Fibroblast of villous mesenchyme (primary cell): ENCODE measurements at regions not wholly inside any gene's neighbourhood (a gene's known extent, or its start where the extent isn't known, plus 50 kb on each side); places are given as distances from the start of the nearest gene placed in this dataset.
"Not testable (repeated sequence)": the region's sequence is repeated elsewhere in the genome, so short reads cannot be mapped to it uniquely, and the experiment has no call there.

Experiments used
- DNase-seq: peaks from one replicate; pipeline ENCODE4 v3.0.0-alpha.2; 2010; ENCODE audit warnings: low read depth
- H3K4me3 ChIP-seq: 2 replicates; pipeline ENCODE4 v1.5.1; 2011; ENCODE audit warnings: low read depth, mild to moderate bottlenecking, low read length
- TF ChIP-seq, protein P1 (sequence below): IDR thresholded peaks from 2 replicates; pipeline ENCODE4 v1.5.1; 2012; ENCODE audit warnings: low read depth, mild to moderate bottlenecking, low read length; ENCODE audit not compliant: insufficient read depth

GRCh38 chr13:50615234-50615633 is 228.3 kb downstream of the DLEU7 start:
- TF ChIP-seq, protein P1, sequence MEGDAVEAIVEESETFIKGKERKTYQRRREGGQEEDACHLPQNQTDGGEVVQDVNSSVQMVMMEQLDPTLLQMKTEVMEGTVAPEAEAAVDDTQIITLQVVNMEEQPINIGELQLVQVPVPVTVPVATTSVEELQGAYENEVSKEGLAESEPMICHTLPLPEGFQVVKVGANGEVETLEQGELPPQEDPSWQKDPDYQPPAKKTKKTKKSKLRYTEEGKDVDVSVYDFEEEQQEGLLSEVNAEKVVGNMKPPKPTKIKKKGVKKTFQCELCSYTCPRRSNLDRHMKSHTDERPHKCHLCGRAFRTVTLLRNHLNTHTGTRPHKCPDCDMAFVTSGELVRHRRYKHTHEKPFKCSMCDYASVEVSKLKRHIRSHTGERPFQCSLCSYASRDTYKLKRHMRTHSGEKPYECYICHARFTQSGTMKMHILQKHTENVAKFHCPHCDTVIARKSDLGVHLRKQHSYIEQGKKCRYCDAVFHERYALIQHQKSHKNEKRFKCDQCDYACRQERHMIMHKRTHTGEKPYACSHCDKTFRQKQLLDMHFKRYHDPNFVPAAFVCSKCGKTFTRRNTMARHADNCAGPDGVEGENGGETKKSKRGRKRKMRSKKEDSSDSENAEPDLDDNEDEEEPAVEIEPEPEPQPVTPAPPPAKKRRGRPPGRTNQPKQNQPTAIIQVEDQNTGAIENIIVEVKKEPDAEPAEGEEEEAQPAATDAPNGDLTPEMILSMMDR = no peak
- no peak for DNase-seq
- no peak overlapping the region for H3K4me3 ChIP-seq

DNA sequence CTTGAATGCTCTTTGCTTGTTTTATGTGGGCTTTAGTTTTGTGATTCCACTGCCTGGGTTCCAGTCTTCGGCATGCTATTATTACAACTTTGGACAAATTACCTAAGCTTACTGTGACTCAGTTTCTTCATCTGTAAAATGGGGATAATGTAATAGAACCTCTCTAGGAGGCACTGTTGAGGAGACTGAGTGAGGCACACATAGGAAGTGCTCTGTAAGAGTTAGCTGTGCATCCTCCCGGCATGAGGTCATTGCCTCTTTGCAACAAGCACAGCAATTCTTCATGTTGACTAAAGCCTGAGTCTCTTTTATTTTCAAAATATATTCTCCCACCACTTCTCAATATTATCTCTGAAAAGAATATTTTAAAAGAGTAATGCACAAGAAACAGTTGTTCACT is 227.4 kb downstream of the DLEU7 start:
- peak; percentile 25 for DNase-seq
- H3K4me3 ChIP-seq = no peak overlapping the region
- TF ChIP-seq, protein P1 = no peak

GRCh38 chr13:50617134-50617721 is 226.3 kb downstream of the DLEU7 start:
- TF ChIP-seq, protein P1 = no peak
- no peak overlapping the region for H3K4me3 ChIP-seq
- DNase-seq = peak; percentile 92

DNA sequence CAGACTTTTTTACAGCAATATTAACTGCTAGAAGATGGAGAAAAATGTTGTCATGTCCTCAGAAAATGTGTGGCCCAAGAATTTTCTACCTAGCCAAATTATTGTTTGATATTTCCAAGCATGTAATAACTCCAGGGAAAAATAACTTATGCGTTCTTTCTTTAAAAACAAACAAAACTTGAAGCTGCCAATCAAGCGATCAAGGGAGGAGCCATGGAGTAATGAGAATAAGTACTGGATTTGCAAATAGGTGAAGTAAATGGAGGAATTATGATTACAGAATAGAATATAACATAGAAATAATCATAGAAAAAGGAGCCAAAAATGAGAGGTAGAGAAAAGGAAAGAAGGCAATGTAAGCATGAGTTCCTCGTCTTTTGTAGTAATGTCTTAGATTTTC is 225.3 kb downstream of the DLEU7 start:
- no peak overlapping the region for H3K4me3 ChIP-seq
- TF ChIP-seq, protein P1 = no peak
- no peak for DNase-seq

DNA sequence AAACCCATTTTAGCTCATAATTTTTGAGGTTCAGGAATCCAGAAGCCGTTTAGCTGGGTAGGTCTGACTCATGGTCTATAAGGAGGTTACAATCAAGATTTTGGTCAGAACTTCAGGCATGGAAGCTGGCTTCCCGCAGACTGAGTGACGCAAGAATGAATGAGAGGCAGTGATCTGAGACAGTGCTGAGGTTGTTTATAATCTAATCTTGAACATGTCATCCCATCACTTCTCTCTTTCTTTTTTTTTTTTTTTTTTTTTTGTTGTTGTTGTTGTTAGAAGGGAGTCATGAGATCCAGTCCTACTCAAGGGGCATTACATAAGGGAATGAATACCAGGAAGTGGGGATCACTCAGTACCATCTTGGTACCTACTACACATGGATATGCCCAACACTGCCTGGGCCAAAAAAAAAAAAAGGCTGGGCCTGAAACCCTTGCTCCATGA is 217.4 kb downstream of the DLEU7 start:
- DNase-seq = peak; percentile 86
- H3K4me3 ChIP-seq = no peak overlapping the region
- TF ChIP-seq, protein P1 = no peak

- peak; percentile 70 for DNase-seq
- TF ChIP-seq, protein P1 = no peak
Observed at GRCh38 chr13:50627111-50627510, 216.4 kb downstream of the DLEU7 start.

GRCh38 chr13:50628512-50628911 is 215.0 kb downstream of the DLEU7 start:
- not testable (repeated sequence) for DNase-seq

More at GRCh38 chr13:50627111-50627510, 216.4 kb downstream of the DLEU7 start:
- H3K4me3 ChIP-seq = no peak overlapping the region

More at GRCh38 chr13:50628512-50628911, 215.0 kb downstream of the DLEU7 start:
- not testable (repeated sequence) for H3K4me3 ChIP-seq
